Breast epithelium (tissue), 4 donors: ENCODE measurements at regions not wholly inside any gene's neighbourhood (a gene's known extent, or its start where the extent isn't known, plus 50 kb on each side); places are given as distances from the start of the nearest gene placed in this dataset.
"Not testable (repeated sequence)": the region's sequence is repeated elsewhere in the genome, so short reads cannot be mapped to it uniquely, and the experiment has no call there.

Experiments used
- DNase-seq, 2 donors: peaks; one replicate each; pipeline ENCODE4 v3.0.0-alpha.2; 2019; ENCODE audit warnings: low spot score in 2 of 2
- H3K27ac ChIP-seq, 2 donors: fragments of 200-600 bp; sonication (generic) in 1 of 2; one replicate each; pipeline ENCODE4 v1.5.1; 2016 to 2019; ENCODE audit warnings: mild to moderate bottlenecking in 1 of 2
- H3K27me3 ChIP-seq, 2 donors: fragments of 200-600 bp; sonication (generic) in 1 of 2; one replicate each; pipeline versions ENCODE4 v1.5.1 to v1.6.0; 2017 to 2019; ENCODE audit warnings: control low read depth in 1 of 2, mild to moderate bottlenecking in 1 of 2
- H3K36me3 ChIP-seq: fragments of 200-600 bp; one replicate; pipeline ENCODE4 v1.5.1; 2019
- H3K4me1 ChIP-seq, 2 donors: fragments of 200-600 bp; sonication (generic); one replicate each; pipeline ENCODE4 v1.5.1; 2016 to 2019; ENCODE audit warnings: control low read depth in 1 of 2
- H3K4me3 ChIP-seq, 3 donors: fragments of 200-600 bp; sonication (generic); 1 replicate in 2 of 3; 2 replicates in 1 of 3; pipeline ENCODE4 v1.5.1; 2016 to 2019; ENCODE audit warnings: mild to moderate bottlenecking in 3 of 3, moderate library complexity in 2 of 3
- H3K9me3 ChIP-seq, 2 donors: fragments of 200-600 bp; sonication (generic) in 1 of 2; one replicate each; pipeline ENCODE4 v1.5.1; 2016 to 2019; ENCODE audit warnings: control low read depth in 1 of 2
- CTCF ChIP-seq, 3 donors: fragments of 450-650 bp; IDR thresholded peaks; one replicate each; pipeline ENCODE4 v1.5.1; 2016 to 2017; ENCODE audit warnings: antibody characterized with exemption in 3 of 3, mild to moderate bottlenecking in 3 of 3, moderate library complexity in 3 of 3
- POLR2A ChIP-seq: fragments of 450-650 bp; IDR thresholded peaks from one replicate; pipeline ENCODE4 v1.6.1; 2016; ENCODE audit warnings: antibody characterized with exemption, mild to moderate bottlenecking, moderate library complexity
- POLR2AphosphoS5 ChIP-seq, 3 donors: sonication (generic); formaldehyde crosslinking; IDR thresholded peaks; one replicate each; pipeline ENCODE4 v1.6.1; 2017; ENCODE audit warnings: antibody characterized with exemption in 3 of 3
- intact Hi-C: fragments of 100-400 bp; cut with DNase I; formaldehyde crosslinking; loops from one replicate; pipeline ENCODE4 v1.15.1; 2023; ENCODE audit warnings: low total_unique reads

- no peak for DNase-seq
- Histone ChIP-seq H3K36me3 (no peaks in the 10 kb centered on the region), H3K9me3 (no peaks in the 10 kb centered on the region), H3K27me3 (no peaks in the 10 kb centered on the region), H3K27ac (no peak overlapping the region), H3K4me3 (no peak overlapping the region), H3K4me1 (no peaks in the 10 kb centered on the region)
- intact Hi-C loops, result no loop called here
- TF ChIP-seq POLR2AphosphoS5 (IDR thresholded peaks at IDR 0.05), result no peak
- no peak for TF ChIP-seq POLR2A
- no peak for TF ChIP-seq CTCF (IDR thresholded peaks at IDR 0.05)
Observed at GRCh38 chr12:105492591-105493545, 162.4 kb downstream of the C12orf75 start.

- Histone ChIP-seq H3K36me3 (no peaks in the 10 kb centered on the region), H3K4me1 (no peaks in the 10 kb centered on the region), H3K27me3 (no peaks in the 10 kb centered on the region), H3K27ac (no peak overlapping the region), H3K4me3 (no peak overlapping the region), H3K9me3 (no peaks in the 10 kb centered on the region)
- intact Hi-C loops, result no loop called here
- TF ChIP-seq CTCF (IDR thresholded peaks at IDR 0.05) (no peak), POLR2AphosphoS5 (IDR thresholded peaks at IDR 0.05) (no peak), POLR2A (no peak)
- no peak for DNase-seq
Observed at GRCh38 chr12:105499205-105499604, 168.7 kb downstream of the C12orf75 start.

- H3K36me3 ChIP-seq, H3K4me1 ChIP-seq, H3K4me3 ChIP-seq, H3K9me3 ChIP-seq, intact Hi-C loops, H3K27ac ChIP-seq, H3K27me3 ChIP-seq, DNase-seq: not testable (repeated sequence)
Observed at GRCh38 chr12:105500676-105501075, 170.2 kb downstream of the C12orf75 start.

GRCh38 chr12:105502426-105502930 lies 172.0 kb downstream of the C12orf75 start:
- no peaks in the 10 kb centered on the region for H3K4me1 ChIP-seq
- no peak for TF ChIP-seq POLR2A
- TF ChIP-seq CTCF (IDR thresholded peaks at IDR 0.05), result no peak
- H3K36me3 ChIP-seq, result no peaks in the 10 kb centered on the region
- no peaks in the 10 kb centered on the region for H3K27me3 ChIP-seq
- no peak for DNase-seq
- intact Hi-C loops, result no loop called here
- no peak overlapping the region for H3K4me3 ChIP-seq
- no peak overlapping the region for H3K27ac ChIP-seq
- H3K9me3 ChIP-seq, result no peaks in the 10 kb centered on the region

- no peak overlapping the region for H3K4me3 ChIP-seq
- intact Hi-C loops, result no loop called here
- no peaks in the 10 kb centered on the region for H3K4me1 ChIP-seq
- DNase-seq, result no peak
- H3K27me3 ChIP-seq, result no peaks in the 10 kb centered on the region
- H3K36me3 ChIP-seq, result no peaks in the 10 kb centered on the region
- H3K9me3 ChIP-seq, result no peaks in the 10 kb centered on the region
- no peak overlapping the region for H3K27ac ChIP-seq
- TF ChIP-seq POLR2A, result no peak
- no peak for TF ChIP-seq POLR2AphosphoS5 (IDR thresholded peaks at IDR 0.05)
- no peak for TF ChIP-seq CTCF (IDR thresholded peaks at IDR 0.05)
Observed at GRCh38 chr12:105503619-105504018, 173.1 kb downstream of the C12orf75 start.
